ENCODE measurements at regions not wholly inside any gene's neighbourhood (a gene's known extent, or its start where the extent isn't known, plus 50 kb on each side); places are given as distances from the start of the nearest gene placed in this dataset.

GRCh38 chr2:105600037-105600442 lies 144.7 kb upstream of the NCK2 start:
- Histone ChIP-seq H2BK15ac (ENCODE audit: low read depth, low read length) (no peak overlapping the region), H3K4me1 (ENCODE audit: control insufficient read depth, insufficient read depth, low read length) (no peaks in the 10 kb centered on the region), H3K36me3 (ENCODE audit: control insufficient read depth, insufficient read depth, low read length) (no peaks in the 10 kb centered on the region), H3K79me1 (ENCODE audit: low read depth in 1 of 2, low read length in 2 of 2) (no peaks in the 10 kb centered on the region), H3K4me3 (ENCODE audit: insufficient read depth, low read depth, low read length) (no peak overlapping the region), H3K23ac (ENCODE audit: low read depth, low read length) (no peak overlapping the region), H4K91ac (ENCODE audit: insufficient read depth, low read depth, low read length) (no peak overlapping the region), H4K20me1 (ENCODE audit: insufficient read depth, low read length) (no peaks in the 10 kb centered on the region), H2BK20ac (ENCODE audit: low read depth, low read length) (no peak overlapping the region), H2AK9ac (replicated peaks; ENCODE audit: low read depth, low read length, poor library complexity) (no peak overlapping the region), H3K27me3 (ENCODE audit: control insufficient read depth, insufficient read depth, low read length) (peaks cover 14% of the 10 kb centered on the region), H3K14ac (replicated peaks; ENCODE audit: low read depth, low read length) (no peak overlapping the region), H2BK5ac (ENCODE audit: low read depth, low read length, poor library complexity, severe bottlenecking) (no peak overlapping the region), H3K4me2 (ENCODE audit: low read depth, low read length) (no peak overlapping the region), H4K5ac (ENCODE audit: low read depth, low read length) (no peak overlapping the region), H3K27ac (ENCODE audit: insufficient read depth, low read length) (no peak overlapping the region), H2AK5ac (ENCODE audit: low read depth, low read length) (no peak overlapping the region), H3K9me1 (ENCODE audit: insufficient read depth, low read length) (no peaks in the 10 kb centered on the region), H3K9me3 (ENCODE audit: control insufficient read depth, insufficient read depth, low read length) (no peaks in the 10 kb centered on the region), H3K56ac (ENCODE audit: extremely low read depth, insufficient read depth, low read length) (no peak overlapping the region), H2AFZ (replicated peaks; ENCODE audit: low read length, poor library complexity) (no peak overlapping the region), H2BK120ac (ENCODE audit: low read depth, low read length) (no peak overlapping the region), H4K8ac (ENCODE audit: low read depth in 2 of 2, low read length in 2 of 2) (no peak overlapping the region), H3K18ac (ENCODE audit: low read depth, low read length) (no peak overlapping the region), H3K9ac (ENCODE audit: low read depth, low read length) (no peak overlapping the region), H3K4ac (ENCODE audit: low read depth, low read length) (no peak overlapping the region)
- ATAC-seq (ENCODE audit: low read depth): no peak
- intact Hi-C loops (cut with micrococcal nuclease): no loop called here
- BruUV-seq (replicated peaks): no TSS peak
- in situ Hi-C loops (cut with MboI; ENCODE audit: low sequenced_read_pairs): no loop called here
- no peak for DNase-seq
- TF ChIP-seq MAFK (IDR thresholded peaks at IDR 0.05; ENCODE audit: low read depth, low read length) (no peak), FOS (IDR thresholded peaks at IDR 0.05; ENCODE audit: low read depth, low read length) (no peak), MXI1 (IDR thresholded peaks at IDR 0.05; ENCODE audit: borderline replicate concordance, low read depth, low read length) (no peak), MAZ (IDR thresholded peaks at IDR 0.05; ENCODE audit: borderline replicate concordance, low read depth, low read length) (no peak), CEBPB (IDR thresholded peaks at IDR 0.05; ENCODE audit: low read depth, low read length) (no peak), CTCF (conservative IDR thresholded peaks at IDR 0.05; ENCODE audit: low read depth, low read length) (no peak), SMC3 (IDR thresholded peaks at IDR 0.05; ENCODE audit: low read depth, low read length) (no peak), RCOR1 (IDR thresholded peaks at IDR 0.05; ENCODE audit: insufficient replicate concordance, low read length) (no peak), RFX5 (IDR thresholded peaks at IDR 0.05; ENCODE audit: low read depth, low read length) (no peak), CHD1 (IDR thresholded peaks at IDR 0.05; ENCODE audit: low read depth, low read length) (no peak), ELK1 (IDR thresholded peaks at IDR 0.05; ENCODE audit: borderline replicate concordance, low read depth, low read length) (no peak), USF2 (IDR thresholded peaks at IDR 0.05; ENCODE audit: low read depth, low read length) (no peak), POLR2A (IDR thresholded peaks at IDR 0.05; ENCODE audit: low read depth, low read length) (no peak), RAD21 (IDR thresholded peaks at IDR 0.05; ENCODE audit: low read length) (no peak), NFE2L2 (IDR thresholded peaks at IDR 0.05; ENCODE audit: low read depth, low read length) (no peak), BHLHE40 (IDR thresholded peaks at IDR 0.05; ENCODE audit: low read depth, low read length) (no peak)
- dilution Hi-C loops (cut with HindIII; ENCODE audit: low sequenced_read_pairs, unreplicated experiment): no loop called here
- POLR2A ChIA-PET (ENCODE audit: unreplicated experiment): interaction anchor here (0.6 kb wide), 1 partner anchor 68 kb away, joined by 3 read pairs; no protein-coding TSS in a partner anchor
- 67% methylated on average over 1 of the region's 9 CpGs; no CpG with 5 or more reads in 1 of the 2 experiments for WGBS, 2 experiments (ENCODE audit: extremely low coverage in 2 of 2, insufficient read length in 1 of 2)
- CTCF ChIA-PET: no interaction called here
